NB4 (cell line): ENCODE measurements at regions not wholly inside any gene's neighbourhood (a gene's known extent, or its start where the extent isn't known, plus 50 kb on each side); places are given as distances from the start of the nearest gene placed in this dataset.
"Not testable (repeated sequence)": the region's sequence is repeated elsewhere in the genome, so short reads cannot be mapped to it uniquely, and the experiment has no call there.

Experiments used
- DNase-seq: peaks from one replicate; pipeline ENCODE4 v3.0.0; 2010; ENCODE audit warnings: low read depth
- H3K4me3 ChIP-seq: one replicate; pipeline ENCODE4 v1.5.1; 2011; ENCODE audit warnings: mild to moderate bottlenecking, low read depth, low read length, moderate library complexity
- CTCF ChIP-seq: IDR thresholded peaks from one replicate; pipeline ENCODE4 v1.5.1; 2012; ENCODE audit warnings: low read depth, low read length
- MAX ChIP-seq: IDR thresholded peaks from 2 replicates; pipeline ENCODE4 v1.6.1; 2011; ENCODE audit warnings: low read depth, low read length
- MYC ChIP-seq: IDR thresholded peaks from 2 replicates; pipeline ENCODE4 v1.6.1; 2011; ENCODE audit warnings: low read depth, low read length
- POLR2A ChIP-seq: IDR thresholded peaks from 2 replicates; pipeline ENCODE4 v1.6.1; 2011; ENCODE audit warnings: mild to moderate bottlenecking; ENCODE audit not compliant: insufficient read length; ENCODE audit errors: extremely low read depth

- DNase-seq = peak; percentile 75
- H3K4me3 ChIP-seq = no peak overlapping the region
- TF ChIP-seq CTCF = no peak
- TF ChIP-seq MAX = 0 out of 2 replicates have a peak, but pooled peaks have one; percentile 8
Observed at GRCh38 chr3:81823882-81824395, 62.5 kb upstream of the GBE1 start.

GRCh38 chr3:81823086-81823485, 61.6 kb upstream of the GBE1 start:
- TF ChIP-seq CTCF = no peak
- TF ChIP-seq MAX = no peak
- TF ChIP-seq MYC = no peak
- TF ChIP-seq POLR2A = no peak
- DNase-seq = no peak

GRCh38 chr3:81816473-81817250, 55.2 kb upstream of the GBE1 start:
- H3K4me3 ChIP-seq = no peak overlapping the region
- DNase-seq = no peak
- no peak for TF ChIP-seq MYC
- no peak for TF ChIP-seq MAX
- TF ChIP-seq CTCF = no peak
- TF ChIP-seq POLR2A = no peak

More at GRCh38 chr3:81823086-81823485, 61.6 kb upstream of the GBE1 start:
- H3K4me3 ChIP-seq = no peak overlapping the region

GRCh38 chr3:81812098-81812497, 50.7 kb upstream of the GBE1 start:
- not testable (repeated sequence) for DNase-seq, H3K4me3 ChIP-seq
